ENCODE measurements at regions not wholly inside any gene's neighbourhood (a gene's known extent, or its start where the extent isn't known, plus 50 kb on each side); places are given as distances from the start of the nearest gene placed in this dataset.

DNA sequence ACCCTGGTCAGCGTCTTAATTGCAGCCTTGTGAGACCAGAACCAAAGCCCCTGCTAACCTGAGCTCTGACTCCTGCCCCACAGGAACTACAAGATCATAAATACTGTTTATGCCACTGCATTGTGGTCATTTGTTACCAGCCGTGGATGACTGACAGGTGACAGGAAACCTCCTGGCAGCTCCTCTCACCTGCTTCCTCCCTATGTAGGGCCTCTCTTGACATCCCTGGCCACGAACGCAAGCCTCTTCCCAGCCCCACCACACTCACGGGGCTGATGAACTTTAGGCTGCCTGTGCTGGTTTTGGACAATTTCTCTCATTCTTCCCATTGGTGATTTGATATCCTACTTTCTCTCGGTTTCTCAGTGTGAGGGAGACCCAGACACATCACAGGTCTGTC lies 357.2 kb upstream of the MYT1L start:
- no peak overlapping the region for H3K4me2 ChIP-seq (ENCODE audit: insufficient read depth in 1 of 2, low read depth in 2 of 2, low read length in 2 of 2)
- H3K27ac ChIP-seq (ENCODE audit: low read depth, low read length) = no peak overlapping the region
- H3K36me3 ChIP-seq (ENCODE audit: control insufficient read depth in 2 of 4, insufficient read depth in 4 of 4, low read length in 3 of 4) = no peaks in the 10 kb centered on the region
- no peak overlapping the region for H4K5ac ChIP-seq (ENCODE audit: insufficient read length, low read depth, low read length)
- no peak overlapping the region for H2BK12ac ChIP-seq (ENCODE audit: low read depth, low read length)
- FAIRE-seq (no peak), DNase-seq (ENCODE audit: low read depth in 1 of 2, low spot score in 2 of 2) (no peak)
- no peak overlapping the region for H2AK5ac ChIP-seq (ENCODE audit: low read depth, low read length)
- H3K9me3 ChIP-seq (ENCODE audit: insufficient read depth in 2 of 2, low read depth in 1 of 2, low read length in 1 of 2) = no peaks in the 10 kb centered on the region
- H2BK20ac ChIP-seq (ENCODE audit: low read length) = no peak overlapping the region
- no peaks in the 10 kb centered on the region; a peak in 1 of 7 replicates for H3K27me3 ChIP-seq (replicated peaks in 1 of 4; ENCODE audit: control insufficient read depth in 3 of 4, extremely low read depth in 1 of 4, insufficient read depth in 3 of 4, low read length in 3 of 4)
- H3K4me1 ChIP-seq (replicated peaks in 1 of 4; ENCODE audit: control insufficient read depth in 3 of 4, insufficient read depth in 4 of 4, low read length in 3 of 4) = no peaks in the 10 kb centered on the region
- CTCF ChIA-PET (ENCODE audit: partially characterized antibody) = interaction anchor here (1.9 kb wide), 1 partner anchor 11 kb away, joined by 12 read pairs; no protein-coding TSS in a partner anchor
- no peaks in the 10 kb centered on the region for H3K79me1 ChIP-seq (ENCODE audit: low read depth, low read length)
- H3K79me2 ChIP-seq (ENCODE audit: control insufficient read depth in 1 of 2, insufficient read depth in 2 of 2, low read length in 2 of 2) = no peaks in the 10 kb centered on the region
- H3K4ac ChIP-seq (replicated peaks; ENCODE audit: insufficient read length, low read depth, low read length) = no peak overlapping the region
- POLR2A ChIA-PET (ENCODE audit: partially characterized antibody) = no interaction called here
- no peak overlapping the region for H3K18ac ChIP-seq (ENCODE audit: extremely low read depth, low read length)
- no peak overlapping the region for H3K56ac ChIP-seq (replicated peaks; ENCODE audit: insufficient read length, low read depth, low read length)
- H3K23ac ChIP-seq (ENCODE audit: insufficient read length) = no peak overlapping the region
- no peaks in the 10 kb centered on the region for H4K20me1 ChIP-seq (replicated peaks in 1 of 2; ENCODE audit: control insufficient read depth in 1 of 2, insufficient read depth in 2 of 2, low read length in 2 of 2)
- WGBS, 2 experiments (ENCODE audit: extremely low coverage in 1 of 2, insufficient coverage in 1 of 2, insufficient read length in 1 of 2, insufficient replicate concordance in 2 of 2, low coverage in 1 of 2, low lambda C conversion rate in 2 of 2, missing lambda C conversion rate in 1 of 2) = 84% methylated on average over 6 of the region's 6 CpGs; no CpG with 5 or more reads in 1 of the 2 experiments
- no peak overlapping the region for H2BK120ac ChIP-seq (replicated peaks; ENCODE audit: low read depth, low read length)
- H3K14ac ChIP-seq (ENCODE audit: insufficient read length) = no peak overlapping the region
- H2AFZ ChIP-seq (ENCODE audit: low read length) = no peak overlapping the region
- no peak overlapping the region for H4K8ac ChIP-seq (ENCODE audit: extremely low read depth, insufficient read depth, low read length)
- peaks cover 1% of the 10 kb centered on the region; the same call in 1 of the 2 replicates for H3K23me2 ChIP-seq (ENCODE audit: low read depth, low read length)
- no peak overlapping the region for H4K91ac ChIP-seq (replicated peaks; ENCODE audit: insufficient read length, low read length)
- H3K9ac ChIP-seq (replicated peaks in 1 of 4; ENCODE audit: extremely low read depth in 1 of 4, low read depth in 3 of 4, low read length in 3 of 4) = no peak overlapping the region
- TF ChIP-seq SIRT6 (IDR thresholded peaks at IDR 0.05; ENCODE audit: low read length) = no peak
- no peak for TF ChIP-seq SAP30 (IDR thresholded peaks at IDR 0.05; ENCODE audit: insufficient read depth, insufficient replicate concordance, low read length)
- no peak overlapping the region for H2BK15ac ChIP-seq (ENCODE audit: low read length)
- H3K4me3 ChIP-seq (ENCODE audit: extremely low read depth in 1 of 4, insufficient read depth in 2 of 4, low read depth in 3 of 4, low read length in 4 of 4) = no peak overlapping the region
- no peak overlapping the region for H2BK5ac ChIP-seq (ENCODE audit: low read depth, low read length)

Data from H1 (cell line).